VCaP (cell line): ENCODE measurements at regions not wholly inside any gene's neighbourhood (a gene's known extent, or its start where the extent isn't known, plus 50 kb on each side); places are given as distances from the start of the nearest gene placed in this dataset.

Experiments used
- H3K27ac ChIP-seq: fragments of 450-650 bp; 2 replicates; pipeline ENCODE4 v1.5.1; 2017
- TF ChIP-seq, protein P1 (sequence below): fragments of 450-650 bp; conservative IDR thresholded peaks from 2 replicates; pipeline ENCODE4 v1.5.1; 2017; ENCODE audit warnings: mild to moderate bottlenecking, moderate library complexity

DNA sequence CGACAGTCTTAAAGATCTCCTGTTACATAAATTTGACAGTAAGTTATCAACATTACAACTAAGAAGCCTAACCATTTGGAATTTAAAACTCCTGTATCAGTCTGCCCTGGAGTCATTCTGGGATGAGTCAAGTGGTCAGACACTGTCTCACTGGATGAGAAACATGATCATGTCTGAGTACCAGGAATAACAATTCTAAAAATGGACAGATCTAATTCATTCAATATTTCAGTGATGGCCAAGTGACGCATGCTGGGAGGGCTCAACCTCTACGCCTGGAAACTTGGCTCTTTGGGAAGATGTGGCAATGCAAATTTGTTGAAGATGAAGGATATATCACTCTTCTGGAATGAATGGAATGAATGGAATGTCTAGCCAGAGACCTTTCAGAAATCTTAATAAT is 1427.2 kb downstream of the STIM2 start:
- TF ChIP-seq, protein P1, sequence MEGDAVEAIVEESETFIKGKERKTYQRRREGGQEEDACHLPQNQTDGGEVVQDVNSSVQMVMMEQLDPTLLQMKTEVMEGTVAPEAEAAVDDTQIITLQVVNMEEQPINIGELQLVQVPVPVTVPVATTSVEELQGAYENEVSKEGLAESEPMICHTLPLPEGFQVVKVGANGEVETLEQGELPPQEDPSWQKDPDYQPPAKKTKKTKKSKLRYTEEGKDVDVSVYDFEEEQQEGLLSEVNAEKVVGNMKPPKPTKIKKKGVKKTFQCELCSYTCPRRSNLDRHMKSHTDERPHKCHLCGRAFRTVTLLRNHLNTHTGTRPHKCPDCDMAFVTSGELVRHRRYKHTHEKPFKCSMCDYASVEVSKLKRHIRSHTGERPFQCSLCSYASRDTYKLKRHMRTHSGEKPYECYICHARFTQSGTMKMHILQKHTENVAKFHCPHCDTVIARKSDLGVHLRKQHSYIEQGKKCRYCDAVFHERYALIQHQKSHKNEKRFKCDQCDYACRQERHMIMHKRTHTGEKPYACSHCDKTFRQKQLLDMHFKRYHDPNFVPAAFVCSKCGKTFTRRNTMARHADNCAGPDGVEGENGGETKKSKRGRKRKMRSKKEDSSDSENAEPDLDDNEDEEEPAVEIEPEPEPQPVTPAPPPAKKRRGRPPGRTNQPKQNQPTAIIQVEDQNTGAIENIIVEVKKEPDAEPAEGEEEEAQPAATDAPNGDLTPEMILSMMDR, result no peak
- no peak overlapping the region for H3K27ac ChIP-seq

DNA sequence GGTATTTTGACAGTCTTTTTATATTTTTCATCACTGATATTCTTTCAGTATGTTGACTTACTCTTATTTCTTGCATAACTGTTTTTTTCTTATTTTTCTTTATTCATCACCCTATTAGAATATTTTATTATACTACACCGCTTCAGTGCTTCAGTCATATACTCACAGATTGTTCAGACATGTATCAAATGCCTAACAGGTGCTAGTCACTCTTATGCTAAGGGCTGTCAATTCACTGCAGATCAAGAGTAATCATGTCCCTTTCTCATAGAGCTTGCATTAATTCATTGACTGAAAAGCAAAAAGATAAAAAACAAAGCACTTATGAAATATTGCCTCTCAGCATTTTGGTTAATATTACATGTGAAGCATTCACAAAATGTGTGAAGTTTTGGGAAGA is 1435.6 kb downstream of the STIM2 start:
- TF ChIP-seq, protein P1, result no peak
- H3K27ac ChIP-seq, result no peak overlapping the region

DNA sequence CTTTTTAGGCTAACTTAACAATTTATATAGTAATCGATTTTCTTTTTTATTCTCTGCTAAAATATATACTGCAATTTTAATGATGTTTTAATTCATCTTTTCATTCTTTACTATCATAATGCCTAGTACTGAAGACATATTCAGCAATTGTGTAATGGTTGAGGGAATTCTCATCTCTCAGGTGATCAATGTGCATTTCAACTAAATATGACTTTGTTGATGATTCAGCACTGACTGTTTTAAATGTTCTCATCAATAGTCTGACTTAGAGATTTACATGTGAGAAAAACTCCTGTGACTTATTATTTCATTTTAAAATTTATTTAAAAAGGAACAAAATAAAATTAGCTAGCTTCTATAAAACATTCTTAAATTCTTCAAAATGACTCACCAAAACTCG is 1450.3 kb downstream of the STIM2 start:
- TF ChIP-seq, protein P1, result no peak
- peak overlapping the region; percentile 91; the same call in 1 of the 2 replicates for H3K27ac ChIP-seq

DNA sequence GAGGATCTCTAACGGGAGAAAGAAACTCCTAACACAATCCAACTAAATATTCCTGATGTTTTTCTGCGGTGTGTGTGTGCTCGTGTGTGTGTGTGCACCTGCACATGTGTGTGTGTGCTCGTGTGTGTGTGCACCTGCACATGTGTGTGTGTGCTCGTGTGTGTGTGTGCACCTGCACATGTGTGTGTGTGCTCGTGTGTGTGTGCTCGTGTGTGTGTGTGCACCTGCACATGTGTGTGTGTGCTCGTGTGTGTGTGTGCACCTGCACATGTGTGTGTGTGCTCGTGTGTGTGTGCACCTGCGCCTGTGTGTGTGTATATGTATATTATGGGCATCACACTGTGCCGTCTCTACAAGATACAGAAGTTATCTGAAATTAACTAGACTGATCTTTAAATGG is 1451.9 kb downstream of the STIM2 start:
- peak overlapping the region; percentile 91 for H3K27ac ChIP-seq

DNA sequence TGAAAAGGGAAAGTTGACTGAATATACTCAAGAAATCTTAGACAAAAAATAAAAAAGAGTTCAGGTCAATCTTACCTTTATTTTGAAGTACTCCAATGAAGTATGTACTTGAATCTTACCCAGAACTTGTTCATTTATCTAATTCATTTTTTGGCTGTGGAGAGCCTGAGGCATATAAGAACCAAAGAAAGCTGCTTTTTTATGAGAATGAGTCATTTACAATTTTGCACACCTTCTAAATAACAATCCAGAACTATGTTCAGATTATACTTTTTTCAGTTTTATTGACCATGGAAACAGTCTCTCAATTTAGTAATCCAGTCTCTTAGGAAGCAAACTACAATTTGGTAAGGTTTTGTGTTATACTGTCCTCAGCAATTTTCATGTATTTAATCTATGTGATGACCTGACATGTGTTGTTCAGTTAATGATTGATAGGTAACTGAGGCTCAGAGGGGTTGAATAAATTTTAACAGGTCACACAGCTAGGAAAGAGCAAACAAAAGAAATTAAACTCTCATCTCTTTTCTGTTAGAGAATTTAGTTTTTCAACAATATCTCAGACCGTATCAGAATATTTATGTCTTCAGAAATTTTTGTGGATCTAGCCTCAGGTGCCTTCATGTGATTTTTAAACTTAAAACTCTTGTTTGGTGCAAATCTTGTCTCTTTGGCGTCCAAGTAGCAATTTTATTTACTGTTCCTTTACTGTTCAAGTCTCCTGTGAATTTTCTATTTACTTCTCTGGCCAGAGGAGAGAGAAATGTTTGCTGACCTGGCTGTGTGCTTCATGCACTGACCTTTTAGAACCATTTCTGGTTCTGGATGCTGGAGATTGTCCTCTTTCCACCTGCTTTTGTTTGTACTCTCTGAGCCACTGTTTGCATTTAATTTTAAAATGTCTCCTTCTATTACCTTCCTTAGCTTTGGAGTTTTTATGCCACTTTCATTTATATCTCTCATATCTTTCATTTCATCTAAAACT is 1453.4 kb downstream of the STIM2 start:
- peak overlapping the region; percentile 91 for H3K27ac ChIP-seq
- TF ChIP-seq, protein P1, result no peak

DNA sequence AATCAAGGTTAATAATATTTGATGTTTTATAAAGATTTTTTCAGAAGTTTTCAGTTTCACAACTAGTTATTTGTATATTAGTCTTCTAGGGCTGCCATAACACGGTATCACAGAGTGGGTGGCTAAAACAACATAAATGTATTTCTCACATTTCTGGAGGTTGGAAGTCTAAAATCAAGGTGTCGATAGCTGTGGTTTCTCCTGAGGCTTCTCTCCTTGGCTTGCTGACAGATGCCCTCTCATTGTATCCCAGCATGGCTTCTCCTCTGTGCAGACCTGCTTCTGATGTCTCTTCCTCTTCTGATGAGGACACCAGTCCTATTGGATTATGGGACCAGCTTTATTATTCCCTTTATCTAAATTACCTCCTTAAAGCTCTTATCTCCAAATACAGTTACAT is 1456.6 kb downstream of the STIM2 start:
- H3K27ac ChIP-seq, result no peak overlapping the region
- TF ChIP-seq, protein P1, result no peak

DNA sequence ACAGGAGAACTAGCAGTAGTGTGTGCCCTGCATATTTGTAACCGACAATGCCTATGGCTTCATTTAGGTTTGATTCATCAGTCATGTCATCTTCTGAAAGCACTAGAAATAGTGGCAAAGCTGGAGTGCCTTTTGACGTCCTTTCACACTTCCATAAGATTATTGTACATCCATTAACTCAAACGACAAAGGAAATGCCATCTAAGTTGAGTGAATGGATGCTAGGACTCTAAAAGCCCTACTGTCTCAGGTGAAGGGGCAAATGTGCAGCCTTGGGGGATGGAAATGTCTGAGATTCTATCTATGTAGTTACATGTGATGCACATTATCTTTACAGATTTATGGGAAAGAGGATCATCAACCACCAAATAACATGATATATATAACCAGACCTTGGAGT is 1473.6 kb downstream of the STIM2 start:
- TF ChIP-seq, protein P1, result no peak

DNA sequence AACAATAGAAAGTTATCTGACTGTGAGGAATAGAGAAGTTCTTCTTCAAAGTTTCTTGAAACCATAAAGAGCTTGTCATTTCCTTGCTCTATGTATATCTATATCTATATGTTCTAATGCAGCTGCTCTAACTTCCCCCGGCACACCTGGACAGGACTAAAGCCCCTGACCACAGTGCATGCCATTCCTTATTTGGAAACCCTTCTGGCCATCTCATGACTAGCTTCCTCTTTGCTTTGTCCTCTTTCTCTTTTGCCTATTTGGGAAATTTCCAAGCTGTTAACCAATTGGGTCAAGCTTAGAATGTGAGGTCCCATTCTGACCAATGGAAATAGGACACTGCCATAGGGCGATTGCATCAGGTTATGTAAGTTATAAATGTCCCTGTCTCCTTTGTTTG is 1481.1 kb downstream of the STIM2 start:
- TF ChIP-seq, protein P1, result no peak
- no peak overlapping the region for H3K27ac ChIP-seq

More for the DNA sequence above, 1473.6 kb downstream of the STIM2 start:
- no peak overlapping the region for H3K27ac ChIP-seq
